HepG2 (cell line): ENCODE measurements at regions not wholly inside any gene's neighbourhood (a gene's known extent, or its start where the extent isn't known, plus 50 kb on each side); places are given as distances from the start of the nearest gene placed in this dataset.

Experiments used
- ATAC-seq: fragments of 200-7000 bp; cut with Tn5 transposase; 3 replicates; pipeline ENCODE4 v1.9.1; 2020; ENCODE audit warnings: mild to moderate bottlenecking, moderate library complexity
- BruUV-seq: library from RNA; stranded (reverse); fragments of 400-500 nt; replicated peaks from 2 replicates; lab custom pipeline; 2021; lab: Mats Ljungman, UMichigan
- CTCF ChIA-PET: fragments of 300-600 bp; formaldehyde crosslinking; extraction: SDS; loops from one replicate; lab custom pipeline; 2021; ENCODE audit warnings: low total read pairs, inconsistent platforms, low intra/inter-chr PET ratio; lab: Yijun Ruan, JAX
- POLR2A ChIA-PET: fragments of 350-600 bp; sonication (Branson Sonifier 250); formaldehyde crosslinking; loops from one replicate; lab custom pipeline; 2020; ENCODE audit warnings: antibody characterized with exemption, inconsistent platforms; lab: Yijun Ruan, JAX
- DNase-seq: peaks from one replicate; pipeline ENCODE4 v3.0.0-alpha.2; 2015; ENCODE audit warnings: low spot score
- FAIRE-seq: peaks from 3 replicates; lab custom pipeline; 2011; peaks lifted over from hg19 to GRCh38; lab: Jason Lieb, UNC
- H2AFZ ChIP-seq: one replicate; pipeline ENCODE4 v1.6.1; 2011; ENCODE audit warnings: low read length, inconsistent platforms
- H3K27ac ChIP-seq: fragments of 300-600 bp; 3 replicates; pipeline ENCODE4 v1.8.0; 2011; ENCODE audit warnings: mixed run types, mild to moderate bottlenecking, mixed read lengths, low read length, inconsistent platforms; ENCODE audit not compliant: insufficient read depth; ENCODE audit errors: extremely low read length
- H3K27me3 ChIP-seq, 2 experiments: fragments of 200-600 bp in 1 of 2; 2 replicates in 1 of 2; 3 replicates in 1 of 2; pipeline versions ENCODE4 v1.6.0 to v1.8.0; 2011; ENCODE audit warnings: low read length in 2 of 2, mild to moderate bottlenecking in 2 of 2, moderate library complexity in 2 of 2, inconsistent platforms in 1 of 2; ENCODE audit not compliant: insufficient read depth in 2 of 2, control insufficient read depth in 1 of 2
- H3K36me3 ChIP-seq, 2 experiments: fragments of 200-600 bp in 1 of 2; replicated peaks in 1 of 2; 2 replicates in 1 of 2; 3 replicates in 1 of 2; pipeline versions ENCODE4 v1.5.1 to v1.8.0; 2011; ENCODE audit warnings: low read length in 2 of 2, inconsistent platforms in 1 of 2; ENCODE audit not compliant: insufficient read depth in 2 of 2, control insufficient read depth in 1 of 2
- H3K4me1 ChIP-seq: 2 replicates; pipeline ENCODE4 v1.5.1; 2012; ENCODE audit warnings: low read length, inconsistent platforms; ENCODE audit not compliant: insufficient read depth
- H3K4me2 ChIP-seq: 2 replicates; pipeline ENCODE4 v1.6.0; 2011; ENCODE audit warnings: low read depth, low read length, inconsistent platforms
- H3K4me3 ChIP-seq, 3 experiments: fragments of 200-600 bp in 1 of 3; sonication (generic), shearing (Covaris generic) in 1 of 3; replicated peaks in 1 of 3; 2 replicates each; pipeline ENCODE4 v1.5.1; 2011 to 2016; ENCODE audit warnings: low read length in 3 of 3, inconsistent platforms in 2 of 3, low read depth in 2 of 3, mild to moderate bottlenecking in 2 of 3, control low read depth in 1 of 3, mixed read lengths in 1 of 3; ENCODE audit not compliant: insufficient read depth in 1 of 3
- H3K79me2 ChIP-seq: one replicate; pipeline ENCODE4 v1.6.1; 2011; ENCODE audit warnings: low read length, inconsistent platforms; ENCODE audit not compliant: insufficient read depth
- H3K9ac ChIP-seq: 2 replicates; pipeline ENCODE4 v1.6.0; 2011; ENCODE audit warnings: mild to moderate bottlenecking, low read depth, low read length, inconsistent platforms; ENCODE audit not compliant: insufficient read depth
- H3K9me3 ChIP-seq: 2 replicates; pipeline ENCODE4 v1.5.1; 2012; ENCODE audit warnings: mild to moderate bottlenecking, low read length
- H4K20me1 ChIP-seq: 2 replicates; pipeline ENCODE4 v1.6.0; 2011; ENCODE audit warnings: inconsistent platforms, mild to moderate bottlenecking, low read length, moderate library complexity; ENCODE audit not compliant: insufficient read depth
- ARNT2 ChIP-seq: sonication (generic); formaldehyde crosslinking; IDR thresholded peaks from 2 replicates; pipeline ENCODE4 v1.8.0; 2022; ENCODE audit warnings: mild to moderate bottlenecking, low read depth, missing genetic modification reagents, moderate library complexity
- ATF7-NPFF ChIP-seq: sonication (generic); formaldehyde crosslinking; IDR thresholded peaks from 2 replicates; pipeline ENCODE4 v1.8.1; 2023; ENCODE audit warnings: mild to moderate bottlenecking, low read depth, missing genetic modification reagents, moderate library complexity
- CENPBD1 ChIP-seq: sonication (generic); formaldehyde crosslinking; IDR thresholded peaks from 2 replicates; pipeline ENCODE4 v1.8.0; 2022; ENCODE audit warnings: missing genetic modification reagents, low read depth, mild to moderate bottlenecking, borderline replicate concordance
- GTF3A ChIP-seq: sonication (generic); formaldehyde crosslinking; conservative IDR thresholded peaks from 2 replicates; pipeline ENCODE4 v1.4.0; 2020; ENCODE audit warnings: mild to moderate bottlenecking, missing genetic modification reagents
- HES4 ChIP-seq: sonication (generic); formaldehyde crosslinking; IDR thresholded peaks from 2 replicates; pipeline ENCODE4 v1.9.0; 2021; ENCODE audit warnings: mild to moderate bottlenecking, missing genetic modification reagents, borderline replicate concordance
- PHF5A ChIP-seq: IDR thresholded peaks from one replicate; pipeline ENCODE4 v1.6.1; 2018; ENCODE audit warnings: low read depth, missing genetic modification reagents; ENCODE audit not compliant: unreplicated experiment
- SNAPC2 ChIP-seq: sonication (generic); formaldehyde crosslinking; IDR thresholded peaks from 2 replicates; pipeline ENCODE4 v1.8.1; 2022; ENCODE audit warnings: mild to moderate bottlenecking, missing genetic modification reagents
- SNAPC5 ChIP-seq: sonication (generic); formaldehyde crosslinking; IDR thresholded peaks from 2 replicates; pipeline ENCODE4 v1.8.1; 2023; ENCODE audit warnings: mild to moderate bottlenecking, missing genetic modification reagents, borderline replicate concordance
- SNRNP70 ChIP-seq: fragments of 200-400 bp; formaldehyde crosslinking; IDR thresholded peaks from 2 replicates; pipeline ENCODE4 v1.6.1; 2017; ENCODE audit warnings: mild to moderate bottlenecking, low read depth, low read length, moderate library complexity
- SP1 ChIP-seq, 2 experiments: fragments of 450-650 bp in 1 of 2; sonication (generic) in 1 of 2; formaldehyde crosslinking in 1 of 2; IDR thresholded peaks; 2 replicates each; pipeline versions ENCODE4 v1.4.0 to v1.6.1; 2016 to 2020; ENCODE audit warnings: missing genetic modification reagents in 1 of 2
- TFDP2 ChIP-seq: sonication (generic); formaldehyde crosslinking; IDR thresholded peaks from 2 replicates; pipeline ENCODE4 v1.4.0; 2020; ENCODE audit warnings: missing genetic modification reagents
- ZBTB4 ChIP-seq: sonication (generic); formaldehyde crosslinking; IDR thresholded peaks from 2 replicates; pipeline ENCODE4 v1.4.0; 2020; ENCODE audit warnings: missing genetic modification reagents, mild to moderate bottlenecking, borderline replicate concordance
- ZNF354B ChIP-seq: sonication (generic); formaldehyde crosslinking; IDR thresholded peaks from 2 replicates; pipeline ENCODE4 v1.8.0; 2022; ENCODE audit warnings: mild to moderate bottlenecking, missing genetic modification reagents
- ZNF562 ChIP-seq: sonication (generic); formaldehyde crosslinking; IDR thresholded peaks from 2 replicates; pipeline ENCODE4 v1.8.0; 2022; ENCODE audit warnings: missing genetic modification reagents, borderline replicate concordance
- ZNF567 ChIP-seq: sonication (generic); formaldehyde crosslinking; IDR thresholded peaks from 2 replicates; pipeline ENCODE4 v1.8.1; 2023; ENCODE audit warnings: mild to moderate bottlenecking, missing genetic modification reagents, borderline replicate concordance
- ZNF761 ChIP-seq: sonication (generic); formaldehyde crosslinking; conservative IDR thresholded peaks from 2 replicates; pipeline ENCODE4 v1.4.0; 2020; ENCODE audit warnings: mild to moderate bottlenecking, missing genetic modification reagents
- ZNF770 ChIP-seq: sonication (generic); formaldehyde crosslinking; IDR thresholded peaks from 2 replicates; pipeline ENCODE4 v1.5.0; 2020; ENCODE audit warnings: mild to moderate bottlenecking, missing genetic modification reagents
- ZNF775 ChIP-seq: sonication (generic); formaldehyde crosslinking; IDR thresholded peaks from 2 replicates; pipeline ENCODE4 v1.4.0; 2020; ENCODE audit warnings: missing genetic modification reagents, mild to moderate bottlenecking, moderate library complexity, borderline replicate concordance
- WGBS: methylation state at CpG from one replicate; pipeline ENCODE4 v1.1.6; 2017; ENCODE audit warnings: low lambda C conversion rate; 5-methylcytosine and 5-hydroxymethylcytosine counted together
- in situ Hi-C: cut with HindIII; loops from 2 replicates; pipeline ENCODE4 v1.10.0; 2017; ENCODE audit warnings: low pct_unique_long_range_greater_than_20kb; ENCODE audit not compliant: extremely low pct_ligation_motif_present
- intact Hi-C: fragments of 100-400 bp; cut with micrococcal nuclease; formaldehyde crosslinking; loops from one replicate; pipeline ENCODE4 v1.10.0; 2022; ENCODE audit not compliant: unreplicated experiment

- POLR2A ChIA-PET = no interaction called here
- intact Hi-C loops = no loop called here
- no peak for ATAC-seq
- no peaks in the 10 kb centered on the region for H3K27me3 ChIP-seq
- no peaks in the 10 kb centered on the region for H3K9me3 ChIP-seq
- CTCF ChIA-PET = no interaction called here
- FAIRE-seq = no peak
- no peaks in the 10 kb centered on the region for H3K4me1 ChIP-seq
- H3K27ac ChIP-seq = no peak overlapping the region
- TF ChIP-seq ZNF567 (CRISPR knock-in tag) (no peak), ZNF761 (no peak), ZNF354B (CRISPR knock-in tag) (no peak), GTF3A (CRISPR knock-in tag) (no peak), ZBTB4 (CRISPR knock-in tag) (no peak), SNAPC2 (CRISPR knock-in tag) (no peak), PHF5A (CRISPR knock-in tag) (no peak), ARNT2 (CRISPR knock-in tag) (no peak), ZNF562 (CRISPR knock-in tag) (no peak), ZNF770 (no peak), CENPBD1 (CRISPR knock-in tag) (no peak), SNAPC5 (CRISPR knock-in tag) (no peak), SNRNP70 (no peak), ATF7-NPFF (CRISPR knock-in tag) (no peak), SP1 (IDR thresholded peaks at IDR 0.05) (no peak), SP1 (CRISPR knock-in tag; IDR thresholded peaks at IDR 0.05) (no peak), TFDP2 (no peak), ZNF775 (CRISPR knock-in tag) (no peak), HES4 (no peak)
- no peak for DNase-seq
- 0% methylated on average over 1 of the region's 1 CpG for WGBS
- H4K20me1 ChIP-seq = no peaks in the 10 kb centered on the region
- no peak overlapping the region for H3K4me3 ChIP-seq
- no TSS peak for BruUV-seq
- no peaks in the 10 kb centered on the region for H3K36me3 ChIP-seq
- H3K4me2 ChIP-seq = no peak overlapping the region
- H2AFZ ChIP-seq = no peak overlapping the region
- H3K79me2 ChIP-seq = no peaks in the 10 kb centered on the region
- no peak overlapping the region for H3K9ac ChIP-seq
- in situ Hi-C loops = no loop called here
Measured at GRCh38 chr16:54780266-54780665, 150.4 kb upstream of the IRX5 start.
